Liver (tissue), 3 donors: ENCODE measurements at regions not wholly inside any gene's neighbourhood (a gene's known extent, or its start where the extent isn't known, plus 50 kb on each side); places are given as distances from the start of the nearest gene placed in this dataset.

Experiments
- NR2F2 ChIP-seq: IDR thresholded peaks from 2 replicates; pipeline ENCODE4 v1.6.1; 2016; ENCODE audit warnings: antibody characterized with exemption
- RAD21 ChIP-seq, 2 donors: IDR thresholded peaks; 2 replicates each; pipeline ENCODE4 v1.6.1; 2016; ENCODE audit warnings: antibody characterized with exemption in 2 of 2, mild to moderate bottlenecking in 2 of 2
- REST ChIP-seq: IDR thresholded peaks from 2 replicates; pipeline ENCODE4 v1.6.1; 2016; ENCODE audit warnings: antibody characterized with exemption, mild to moderate bottlenecking
- RXRA ChIP-seq, 2 donors: IDR thresholded peaks; 2 replicates each; pipeline ENCODE4 v1.6.1; 2017 to 2018; ENCODE audit warnings: antibody characterized with exemption in 2 of 2, mild to moderate bottlenecking in 1 of 2
- TAF1 ChIP-seq: conservative IDR thresholded peaks from 2 replicates; pipeline ENCODE4 v1.6.1; 2016; ENCODE audit warnings: antibody characterized with exemption, mild to moderate bottlenecking
- TF ChIP-seq, protein P1 (sequence below): IDR thresholded peaks from 2 replicates; pipeline ENCODE4 v1.6.1; 2016; ENCODE audit warnings: antibody characterized with exemption
- TF ChIP-seq, protein P2 (sequence below): fragments of 150-350 bp; IDR thresholded peaks from 2 replicates; pipeline ENCODE4 v1.5.1; 2017; ENCODE audit warnings: improper control_type of control experiment, low read depth, low read length; ENCODE audit not compliant: missing input control
- TF ChIP-seq, protein P3 (sequence below): IDR thresholded peaks from 2 replicates; pipeline ENCODE4 v1.6.1; 2016; ENCODE audit warnings: antibody characterized with exemption
- donor health status: healthy.
- donor health status: healthy.

- TF ChIP-seq, protein P1, sequence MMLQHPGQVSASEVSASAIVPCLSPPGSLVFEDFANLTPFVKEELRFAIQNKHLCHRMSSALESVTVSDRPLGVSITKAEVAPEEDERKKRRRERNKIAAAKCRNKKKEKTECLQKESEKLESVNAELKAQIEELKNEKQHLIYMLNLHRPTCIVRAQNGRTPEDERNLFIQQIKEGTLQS: no peak
- TF ChIP-seq, protein P2, sequence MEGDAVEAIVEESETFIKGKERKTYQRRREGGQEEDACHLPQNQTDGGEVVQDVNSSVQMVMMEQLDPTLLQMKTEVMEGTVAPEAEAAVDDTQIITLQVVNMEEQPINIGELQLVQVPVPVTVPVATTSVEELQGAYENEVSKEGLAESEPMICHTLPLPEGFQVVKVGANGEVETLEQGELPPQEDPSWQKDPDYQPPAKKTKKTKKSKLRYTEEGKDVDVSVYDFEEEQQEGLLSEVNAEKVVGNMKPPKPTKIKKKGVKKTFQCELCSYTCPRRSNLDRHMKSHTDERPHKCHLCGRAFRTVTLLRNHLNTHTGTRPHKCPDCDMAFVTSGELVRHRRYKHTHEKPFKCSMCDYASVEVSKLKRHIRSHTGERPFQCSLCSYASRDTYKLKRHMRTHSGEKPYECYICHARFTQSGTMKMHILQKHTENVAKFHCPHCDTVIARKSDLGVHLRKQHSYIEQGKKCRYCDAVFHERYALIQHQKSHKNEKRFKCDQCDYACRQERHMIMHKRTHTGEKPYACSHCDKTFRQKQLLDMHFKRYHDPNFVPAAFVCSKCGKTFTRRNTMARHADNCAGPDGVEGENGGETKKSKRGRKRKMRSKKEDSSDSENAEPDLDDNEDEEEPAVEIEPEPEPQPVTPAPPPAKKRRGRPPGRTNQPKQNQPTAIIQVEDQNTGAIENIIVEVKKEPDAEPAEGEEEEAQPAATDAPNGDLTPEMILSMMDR: no peak
- TF ChIP-seq RXRA (IDR thresholded peaks at IDR 0.05) (no peak), NR2F2 (no peak), TAF1 (no peak), REST (no peak), RAD21 (IDR thresholded peaks at IDR 0.05) (no peak)
- TF ChIP-seq, protein P3, sequence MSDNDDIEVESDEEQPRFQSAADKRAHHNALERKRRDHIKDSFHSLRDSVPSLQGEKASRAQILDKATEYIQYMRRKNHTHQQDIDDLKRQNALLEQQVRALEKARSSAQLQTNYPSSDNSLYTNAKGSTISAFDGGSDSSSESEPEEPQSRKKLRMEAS: no peak
These were observed 121.0 kb upstream of the CXADR start for GRCh38 chr21:17391811-17392340.
